ENCODE measurements at regions not wholly inside any gene's neighbourhood (a gene's known extent, or its start where the extent isn't known, plus 50 kb on each side); places are given as distances from the start of the nearest gene placed in this dataset.
"Not testable (repeated sequence)": the region's sequence is repeated elsewhere in the genome, so short reads cannot be mapped to it uniquely, and the experiment has no call there.

GRCh38 chr14:51366866-51367599 is 127.0 kb downstream of the TMX1 start:
- H3K36me3 ChIP-seq (ENCODE audit: control insufficient read depth in 5 of 5, insufficient read depth in 5 of 5, low read length in 5 of 5); H3K9ac ChIP-seq (ENCODE audit: low read length in 5 of 5); H3K27ac ChIP-seq (ENCODE audit: low read depth, low read length); H3K27me3 ChIP-seq (ENCODE audit: control insufficient read depth in 5 of 5, insufficient read depth in 4 of 5, low read length in 5 of 5); H3K4me3 ChIP-seq (ENCODE audit: low read depth in 1 of 5, low read length in 5 of 5); H3K9me3 ChIP-seq (ENCODE audit: control insufficient read depth in 5 of 5, low read length in 5 of 5): not testable (repeated sequence)
- H3K4me1 ChIP-seq (ENCODE audit: control insufficient read depth in 5 of 5, insufficient read depth in 5 of 5, low read length in 5 of 5) = peaks cover 0 to 13% (median 4%) of the 10 kb centered on the region in 5 donors

GRCh38 chr14:51367600-51367931 is 127.5 kb downstream of the TMX1 start:
- H3K9me3 ChIP-seq (ENCODE audit: control insufficient read depth in 5 of 5, low read length in 5 of 5) = no peaks in the 10 kb centered on the region
- H3K9ac ChIP-seq (ENCODE audit: low read length in 5 of 5) = no peak overlapping the region
- H3K27me3 ChIP-seq (ENCODE audit: control insufficient read depth in 5 of 5, insufficient read depth in 4 of 5, low read length in 5 of 5) = peaks cover 0 to 7% (median 4%) of the 10 kb centered on the region in 5 donors
- H3K36me3 ChIP-seq (ENCODE audit: control insufficient read depth in 5 of 5, insufficient read depth in 5 of 5, low read length in 5 of 5) = no peaks in the 10 kb centered on the region
- H3K4me3 ChIP-seq (ENCODE audit: low read depth in 1 of 5, low read length in 5 of 5) = no peak overlapping the region
- H3K27ac ChIP-seq (ENCODE audit: low read depth, low read length) = peak overlapping the region; percentile 15
- peaks cover 0 to 13% (median 4%) of the 10 kb centered on the region in 5 donors for H3K4me1 ChIP-seq (ENCODE audit: control insufficient read depth in 5 of 5, insufficient read depth in 5 of 5, low read length in 5 of 5)

- no peak overlapping the region for H3K9ac ChIP-seq (ENCODE audit: low read length in 5 of 5)
- no peaks in the 10 kb centered on the region for H3K9me3 ChIP-seq (ENCODE audit: control insufficient read depth in 5 of 5, low read length in 5 of 5)
- peaks cover 0 to 7% (median 4%) of the 10 kb centered on the region in 5 donors for H3K27me3 ChIP-seq (ENCODE audit: control insufficient read depth in 5 of 5, insufficient read depth in 4 of 5, low read length in 5 of 5)
- no peak overlapping the region for H3K4me3 ChIP-seq (ENCODE audit: low read depth in 1 of 5, low read length in 5 of 5)
- peaks cover 0 to 13% (median 4%) of the 10 kb centered on the region in 5 donors for H3K4me1 ChIP-seq (ENCODE audit: control insufficient read depth in 5 of 5, insufficient read depth in 5 of 5, low read length in 5 of 5)
- no peaks in the 10 kb centered on the region for H3K36me3 ChIP-seq (ENCODE audit: control insufficient read depth in 5 of 5, insufficient read depth in 5 of 5, low read length in 5 of 5)
- H3K27ac ChIP-seq (ENCODE audit: low read depth, low read length) = peak overlapping the region; percentile 15
These were observed 128.7 kb downstream of the TMX1 start for GRCh38 chr14:51368721-51369163.

GRCh38 chr14:51369814-51370213 is 129.8 kb downstream of the TMX1 start:
- Histone ChIP-seq H3K27me3 (ENCODE audit: control insufficient read depth in 5 of 5, insufficient read depth in 4 of 5, low read length in 5 of 5) (peaks cover 0 to 7% (median 4%) of the 10 kb centered on the region in 5 donors), H3K4me3 (ENCODE audit: low read depth in 1 of 5, low read length in 5 of 5) (no peak overlapping the region), H3K4me1 (ENCODE audit: control insufficient read depth in 5 of 5, insufficient read depth in 5 of 5, low read length in 5 of 5) (peaks cover 0 to 13% (median 4%) of the 10 kb centered on the region in 5 donors), H3K36me3 (ENCODE audit: control insufficient read depth in 5 of 5, insufficient read depth in 5 of 5, low read length in 5 of 5) (no peaks in the 10 kb centered on the region), H3K27ac (ENCODE audit: low read depth, low read length) (peak overlapping the region; percentile 15), H3K9me3 (ENCODE audit: control insufficient read depth in 5 of 5, low read length in 5 of 5) (no peaks in the 10 kb centered on the region), H3K9ac (ENCODE audit: low read length in 5 of 5) (no peak overlapping the region)

GRCh38 chr14:51370758-51371386 is 130.8 kb downstream of the TMX1 start:
- H3K36me3 ChIP-seq (ENCODE audit: control insufficient read depth in 5 of 5, insufficient read depth in 5 of 5, low read length in 5 of 5) = no peaks in the 10 kb centered on the region

GRCh38 chr14:51377186-51377585 is 137.1 kb downstream of the TMX1 start:
- H3K4me3 ChIP-seq (ENCODE audit: low read depth in 1 of 5, low read length in 5 of 5); H3K27me3 ChIP-seq (ENCODE audit: control insufficient read depth in 5 of 5, insufficient read depth in 4 of 5, low read length in 5 of 5); H3K4me1 ChIP-seq (ENCODE audit: control insufficient read depth in 5 of 5, insufficient read depth in 5 of 5, low read length in 5 of 5); H3K27ac ChIP-seq (ENCODE audit: low read depth, low read length); H3K9me3 ChIP-seq (ENCODE audit: control insufficient read depth in 5 of 5, low read length in 5 of 5); H3K9ac ChIP-seq (ENCODE audit: low read length in 5 of 5); H3K36me3 ChIP-seq (ENCODE audit: control insufficient read depth in 5 of 5, insufficient read depth in 5 of 5, low read length in 5 of 5): not testable (repeated sequence)

More at GRCh38 chr14:51370758-51371386, 130.8 kb downstream of the TMX1 start:
- Histone ChIP-seq H3K9me3 (ENCODE audit: control insufficient read depth in 5 of 5, low read length in 5 of 5) (no peaks in the 10 kb centered on the region), H3K9ac (ENCODE audit: low read length in 5 of 5) (no peak overlapping the region), H3K27me3 (ENCODE audit: control insufficient read depth in 5 of 5, insufficient read depth in 4 of 5, low read length in 5 of 5) (peaks cover 0 to 4% (median 3%) of the 10 kb centered on the region in 5 donors), H3K4me1 (ENCODE audit: control insufficient read depth in 5 of 5, insufficient read depth in 5 of 5, low read length in 5 of 5) (peaks cover 0 to 13% (median 4%) of the 10 kb centered on the region in 5 donors), H3K27ac (ENCODE audit: low read depth, low read length) (no peak overlapping the region), H3K4me3 (ENCODE audit: low read depth in 1 of 5, low read length in 5 of 5) (no peak overlapping the region)

GRCh38 chr14:51382506-51382905 is 142.5 kb downstream of the TMX1 start:
- no peaks in the 10 kb centered on the region for H3K9me3 ChIP-seq (ENCODE audit: control insufficient read depth in 5 of 5, low read length in 5 of 5)
- H3K4me1 ChIP-seq (ENCODE audit: control insufficient read depth in 5 of 5, insufficient read depth in 5 of 5, low read length in 5 of 5) = peaks cover 0 to 6% (median 4%) of the 10 kb centered on the region in 5 donors
- no peak overlapping the region for H3K9ac ChIP-seq (ENCODE audit: low read length in 5 of 5)
- no peak overlapping the region for H3K27ac ChIP-seq (ENCODE audit: low read depth, low read length)
- H3K27me3 ChIP-seq (ENCODE audit: control insufficient read depth in 5 of 5, insufficient read depth in 4 of 5, low read length in 5 of 5) = no peaks in the 10 kb centered on the region
- H3K36me3 ChIP-seq (ENCODE audit: control insufficient read depth in 5 of 5, insufficient read depth in 5 of 5, low read length in 5 of 5) = no peaks in the 10 kb centered on the region
- no peak overlapping the region for H3K4me3 ChIP-seq (ENCODE audit: low read depth in 1 of 5, low read length in 5 of 5)

- no peak overlapping the region for H3K27ac ChIP-seq (ENCODE audit: low read depth, low read length)
- no peaks in the 10 kb centered on the region for H3K36me3 ChIP-seq (ENCODE audit: control insufficient read depth in 5 of 5, insufficient read depth in 5 of 5, low read length in 5 of 5)
- peaks cover 0 to 7% (median 4%) of the 10 kb centered on the region in 5 donors for H3K4me1 ChIP-seq (ENCODE audit: control insufficient read depth in 5 of 5, insufficient read depth in 5 of 5, low read length in 5 of 5)
- no peaks in the 10 kb centered on the region for H3K27me3 ChIP-seq (ENCODE audit: control insufficient read depth in 5 of 5, insufficient read depth in 4 of 5, low read length in 5 of 5)
- H3K4me3 ChIP-seq (ENCODE audit: low read depth in 1 of 5, low read length in 5 of 5) = no peak overlapping the region
- H3K9me3 ChIP-seq (ENCODE audit: control insufficient read depth in 5 of 5, low read length in 5 of 5) = no peaks in the 10 kb centered on the region
- no peak overlapping the region for H3K9ac ChIP-seq (ENCODE audit: low read length in 5 of 5)
These were observed 146.4 kb downstream of the TMX1 start for GRCh38 chr14:51386411-51386810.

- H3K36me3 ChIP-seq (ENCODE audit: control insufficient read depth in 5 of 5, insufficient read depth in 5 of 5, low read length in 5 of 5) = no peaks in the 10 kb centered on the region
- H3K9me3 ChIP-seq (ENCODE audit: control insufficient read depth in 5 of 5, low read length in 5 of 5) = no peaks in the 10 kb centered on the region
- H3K27me3 ChIP-seq (ENCODE audit: control insufficient read depth in 5 of 5, insufficient read depth in 4 of 5, low read length in 5 of 5) = no peaks in the 10 kb centered on the region
- peaks cover 0 to 7% (median 4%) of the 10 kb centered on the region in 5 donors for H3K4me1 ChIP-seq (ENCODE audit: control insufficient read depth in 5 of 5, insufficient read depth in 5 of 5, low read length in 5 of 5)
- no peak overlapping the region for H3K4me3 ChIP-seq (ENCODE audit: low read depth in 1 of 5, low read length in 5 of 5)
- no peak overlapping the region for H3K9ac ChIP-seq (ENCODE audit: low read length in 5 of 5)
- H3K27ac ChIP-seq (ENCODE audit: low read depth, low read length) = peak overlapping the region; percentile 26
These were observed 147.1 kb downstream of the TMX1 start for GRCh38 chr14:51386983-51387735.

GRCh38 chr14:51392416-51392815 is 152.4 kb downstream of the TMX1 start:
- no peaks in the 10 kb centered on the region for H3K36me3 ChIP-seq (ENCODE audit: control insufficient read depth in 5 of 5, insufficient read depth in 5 of 5, low read length in 5 of 5)
- H3K4me3 ChIP-seq (ENCODE audit: low read depth in 1 of 5, low read length in 5 of 5) = no peak overlapping the region
- peaks cover 0 to 4% (median 0%) of the 10 kb centered on the region in 5 donors for H3K27me3 ChIP-seq (ENCODE audit: control insufficient read depth in 5 of 5, insufficient read depth in 4 of 5, low read length in 5 of 5)
- H3K27ac ChIP-seq (ENCODE audit: low read depth, low read length) = no peak overlapping the region
- no peaks in the 10 kb centered on the region for H3K9me3 ChIP-seq (ENCODE audit: control insufficient read depth in 5 of 5, low read length in 5 of 5)
- H3K4me1 ChIP-seq (ENCODE audit: control insufficient read depth in 5 of 5, insufficient read depth in 5 of 5, low read length in 5 of 5) = peaks cover 5 to 30% (median 17%) of the 10 kb centered on the region in 5 donors
- no peak overlapping the region for H3K9ac ChIP-seq (ENCODE audit: low read length in 5 of 5)

Measured in subcutaneous abdominal adipose tissue (tissue), 5 donors.